GM18511 (cell line): ENCODE measurements at regions not wholly inside any gene's neighbourhood (a gene's known extent, or its start where the extent isn't known, plus 50 kb on each side); places are given as distances from the start of the nearest gene placed in this dataset.
"Not testable (repeated sequence)": the region's sequence is repeated elsewhere in the genome, so short reads cannot be mapped to it uniquely, and the experiment has no call there.

Experiments used
- ATAC-seq: cut with Tn5 transposase; IDR thresholded peaks from one replicate; pipeline ENCODE4 v1.9.1; 2021; ENCODE audit warnings: mild to moderate bottlenecking, moderate library complexity; ENCODE audit not compliant: unreplicated experiment

DNA sequence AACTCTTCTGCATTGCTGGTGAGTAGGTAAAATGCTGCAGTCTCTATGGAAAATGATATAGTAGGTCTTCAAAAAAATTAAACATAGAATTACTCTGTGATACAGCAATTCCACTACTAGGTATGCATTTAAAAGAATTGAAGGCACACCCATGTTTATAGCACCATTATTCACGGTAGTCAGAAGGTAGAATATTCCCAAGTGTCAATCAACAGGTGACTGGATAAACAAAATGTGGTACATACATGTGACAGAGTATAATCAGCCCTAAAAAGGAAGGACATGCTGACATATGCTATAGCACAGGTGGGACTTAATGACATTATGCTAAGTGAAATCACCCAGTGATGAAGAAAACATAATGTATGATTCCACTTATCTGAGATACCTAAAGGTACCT is 123.3 kb downstream of the CCER1 start:
- no peak for ATAC-seq

DNA sequence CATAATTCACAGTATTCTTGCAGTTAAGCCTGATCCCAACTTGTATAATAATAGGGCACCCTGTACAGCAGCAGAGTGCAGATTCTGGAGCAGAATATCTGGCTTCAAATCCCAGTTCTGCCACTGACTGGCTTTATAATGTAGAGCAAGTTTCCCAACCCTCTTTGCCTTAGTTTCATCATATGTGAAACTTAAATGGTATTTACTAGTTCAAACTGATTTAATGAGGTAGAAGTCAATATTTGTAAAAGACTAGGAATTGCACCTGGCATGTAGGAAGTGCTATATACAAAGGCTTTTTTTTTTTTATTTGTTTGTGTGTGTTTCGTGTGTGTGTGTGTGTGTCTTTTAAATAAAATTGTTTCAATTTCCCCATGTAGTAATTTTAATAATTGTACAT is 125.9 kb downstream of the CCER1 start:
- no peak for ATAC-seq

- ATAC-seq: no peak
These were observed 126.4 kb downstream of the CCER1 start for GRCh38 chr12:90828621-90829020.

GRCh38 chr12:90827567-90827966 is 127.4 kb downstream of the CCER1 start:
- ATAC-seq: no peak

- no peak for ATAC-seq
These were observed 128.9 kb downstream of the CCER1 start for GRCh38 chr12:90826036-90826435.

- no peak for ATAC-seq
These were observed 131.1 kb downstream of the CCER1 start for GRCh38 chr12:90823859-90824258.

DNA sequence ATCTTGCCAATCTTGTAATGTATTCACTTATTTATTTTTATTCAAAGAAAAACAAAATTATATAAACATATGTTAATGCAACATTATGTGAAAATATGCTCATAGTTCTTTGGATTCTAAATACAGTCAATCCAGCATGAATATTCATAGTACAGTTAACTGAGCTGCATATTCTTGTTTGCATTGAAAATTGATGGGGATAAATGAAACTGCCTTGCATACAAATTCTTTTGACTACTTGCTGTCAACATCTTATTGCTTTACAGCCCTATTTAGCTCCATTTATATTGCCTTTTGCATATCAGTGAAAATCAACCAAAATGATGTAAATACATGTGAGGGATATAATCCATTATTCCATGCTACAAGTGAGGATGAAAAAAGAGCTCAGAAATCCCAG is 135.3 kb downstream of the CCER1 start:
- no peak for ATAC-seq

- no peak for ATAC-seq
These were observed 138.5 kb downstream of the CCER1 start for GRCh38 chr12:90816353-90817089.

GRCh38 chr12:90809940-90810339 is 145.0 kb downstream of the CCER1 start:
- ATAC-seq: no peak

DNA sequence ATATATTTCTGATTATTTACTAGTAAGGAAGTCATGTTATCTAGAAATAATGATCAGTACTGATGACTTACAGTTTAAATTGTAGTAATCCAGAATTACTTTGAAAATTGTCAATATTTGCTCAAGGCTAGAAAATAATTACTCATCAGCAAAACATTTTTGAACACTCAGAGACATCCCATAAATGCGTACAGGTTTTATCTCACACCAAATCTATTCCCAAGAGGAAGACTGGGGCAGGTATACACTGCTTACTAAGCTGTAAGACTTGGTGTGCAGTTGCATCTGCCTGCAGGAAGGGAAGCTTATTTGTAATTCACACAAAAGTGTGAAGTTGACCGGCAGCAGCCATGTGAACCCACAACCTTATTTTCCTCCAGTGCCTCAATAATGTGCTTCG is 146.4 kb downstream of the CCER1 start:
- ATAC-seq: no peak

- ATAC-seq: no peak
These were observed 152.2 kb downstream of the CCER1 start for GRCh38 chr12:90802727-90803126.

GRCh38 chr12:90801776-90802175 is 153.2 kb downstream of the CCER1 start:
- ATAC-seq: no peak

- no peak for ATAC-seq
These were observed 160.8 kb downstream of the CCER1 start for GRCh38 chr12:90794212-90794611.

GRCh38 chr12:90792718-90793117 is 162.3 kb downstream of the CCER1 start:
- not testable (repeated sequence) for ATAC-seq

- no peak for ATAC-seq
These were observed 163.5 kb downstream of the CCER1 start for GRCh38 chr12:90791445-90791844.

DNA sequence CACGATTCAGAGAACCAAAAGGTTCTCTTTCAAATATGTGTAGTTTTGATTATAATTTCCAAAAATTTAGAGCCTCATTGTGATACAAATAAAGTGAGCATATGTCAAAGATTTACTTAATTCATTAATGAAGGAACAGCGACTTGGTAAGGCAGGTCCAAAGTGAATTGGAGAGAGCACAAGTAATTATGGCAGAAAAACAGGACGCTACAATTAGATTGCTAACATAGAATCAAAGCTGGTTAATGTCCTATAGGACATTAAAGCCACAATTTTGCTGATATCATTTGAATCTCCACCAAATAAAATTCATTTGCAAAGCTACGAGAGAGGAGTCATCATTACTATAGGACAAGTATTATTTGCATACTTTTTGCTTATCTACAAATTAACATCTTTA is 164.2 kb downstream of the CCER1 start:
- ATAC-seq: no peak

GRCh38 chr12:90773491-90773890 is 181.5 kb downstream of the CCER1 start:
- no peak for ATAC-seq

DNA sequence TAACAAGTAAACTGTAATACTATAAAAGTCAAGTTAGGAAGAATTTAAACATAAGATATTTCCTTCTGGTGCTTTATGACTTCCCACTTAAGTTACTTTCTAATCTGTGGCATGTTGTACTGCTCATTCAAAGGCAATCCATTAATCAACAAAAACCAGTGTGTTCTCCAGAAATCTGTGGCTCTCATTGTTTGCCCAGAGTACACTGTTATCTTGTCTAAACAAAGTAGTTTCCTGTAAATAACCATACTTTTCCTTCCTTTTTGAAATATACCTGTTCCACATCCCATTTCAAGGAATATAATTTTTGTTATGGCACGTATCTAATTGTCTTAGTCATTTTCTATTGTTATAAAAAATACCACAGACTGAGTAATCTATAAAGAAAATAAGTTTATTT is 184.1 kb downstream of the CCER1 start:
- ATAC-seq: no peak

DNA sequence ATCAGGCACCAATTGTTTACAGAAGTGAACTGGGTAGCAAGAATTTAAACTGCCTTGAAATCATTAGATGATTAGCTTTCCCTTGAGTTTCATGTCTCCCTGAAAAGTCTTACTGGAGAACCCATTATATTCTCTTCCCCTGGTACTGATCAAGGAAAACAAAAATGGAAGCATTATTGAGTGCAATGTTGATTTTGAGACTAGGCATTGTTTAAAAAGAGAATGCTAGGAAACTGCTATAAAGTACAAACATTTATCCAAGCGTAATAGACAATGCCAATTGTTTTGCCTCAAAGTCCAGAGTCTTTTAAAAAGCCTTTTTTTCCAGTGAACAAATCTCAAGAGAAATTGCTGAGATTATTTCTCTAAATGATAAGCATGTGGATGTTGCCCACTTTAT is 197.0 kb downstream of the CCER1 start:
- ATAC-seq: no peak

DNA sequence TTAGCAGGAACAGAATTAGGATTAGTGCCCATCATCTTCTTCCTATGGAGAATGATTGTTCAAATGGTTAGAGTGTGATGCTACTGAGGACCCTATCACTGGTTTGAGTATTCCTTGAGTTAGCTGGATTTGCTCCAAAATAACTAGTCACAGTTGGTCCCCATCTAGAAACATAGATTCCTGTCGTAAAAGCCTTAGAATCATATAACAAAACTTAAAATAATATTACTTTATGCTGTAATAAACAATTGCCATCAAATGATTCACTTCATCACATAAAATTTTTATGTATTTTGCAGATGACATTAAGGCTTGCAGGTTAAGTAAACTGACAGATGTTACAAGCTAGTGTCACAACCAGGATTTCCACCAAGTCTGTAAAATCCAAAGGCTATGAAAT is 209.8 kb downstream of the CCER1 start:
- no peak for ATAC-seq

DNA sequence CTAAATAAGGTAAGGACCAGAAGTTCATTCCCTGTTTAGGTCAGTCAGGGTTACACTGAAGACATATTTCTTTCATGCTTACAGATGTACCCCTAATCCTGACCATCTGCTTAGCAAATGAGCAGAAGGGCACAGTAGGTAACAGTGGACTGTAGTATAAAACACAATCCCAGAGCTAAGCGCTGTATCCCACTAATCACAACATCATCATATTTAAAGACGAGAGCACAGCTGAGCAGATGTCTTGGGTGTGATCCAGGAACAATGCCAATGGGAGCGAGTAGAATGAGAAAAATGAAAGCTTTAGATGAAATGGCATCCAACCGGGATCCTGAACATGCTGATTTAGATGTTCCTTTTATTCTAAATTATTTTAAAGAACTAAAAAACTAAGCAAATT is 213.4 kb downstream of the CCER1 start:
- no peak for ATAC-seq

DNA sequence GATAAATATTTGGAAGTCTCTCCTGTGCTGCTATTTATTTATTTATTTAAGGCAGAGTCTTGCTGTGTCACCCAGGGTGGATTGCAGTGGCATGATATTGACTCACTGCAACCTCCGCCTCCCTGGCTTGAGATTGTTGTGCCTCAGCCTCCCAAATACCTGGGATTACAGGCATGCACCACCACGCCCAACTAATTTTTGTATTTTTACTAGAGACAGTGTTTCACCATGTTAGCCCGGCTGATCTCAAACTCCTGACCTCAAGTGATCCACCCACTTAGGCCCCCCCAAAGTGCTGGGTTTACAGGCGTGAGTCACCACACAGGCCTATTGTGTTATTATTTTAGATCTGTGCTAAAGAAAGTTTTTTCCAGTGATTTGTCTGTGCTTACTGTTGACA is 225.2 kb downstream of the CCER1 start:
- no peak for ATAC-seq

GRCh38 chr12:90712671-90713070 is 242.3 kb downstream of the CCER1 start:
- ATAC-seq: no peak
